Prostate gland (tissue), 2 donors: ENCODE measurements at regions not wholly inside any gene's neighbourhood (a gene's known extent, or its start where the extent isn't known, plus 50 kb on each side); places are given as distances from the start of the nearest gene placed in this dataset.

Experiments used
- CTCF ChIP-seq, 4 experiments: fragments of 200-600 bp in 2 of 4; fragments of 450-650 bp in 2 of 4; sonication (generic) in 2 of 4; IDR thresholded peaks; 1 replicate in 3 of 4; 2 replicates in 1 of 4; pipeline ENCODE4 v1.5.1; 2016 to 2019; ENCODE audit warnings: antibody characterized with exemption in 4 of 4, mild to moderate bottlenecking in 2 of 4, moderate library complexity in 2 of 4
- POLR2A ChIP-seq: fragments of 450-650 bp; IDR thresholded peaks from one replicate; pipeline ENCODE4 v1.6.1; 2016; ENCODE audit warnings: antibody characterized with exemption, mild to moderate bottlenecking

DNA sequence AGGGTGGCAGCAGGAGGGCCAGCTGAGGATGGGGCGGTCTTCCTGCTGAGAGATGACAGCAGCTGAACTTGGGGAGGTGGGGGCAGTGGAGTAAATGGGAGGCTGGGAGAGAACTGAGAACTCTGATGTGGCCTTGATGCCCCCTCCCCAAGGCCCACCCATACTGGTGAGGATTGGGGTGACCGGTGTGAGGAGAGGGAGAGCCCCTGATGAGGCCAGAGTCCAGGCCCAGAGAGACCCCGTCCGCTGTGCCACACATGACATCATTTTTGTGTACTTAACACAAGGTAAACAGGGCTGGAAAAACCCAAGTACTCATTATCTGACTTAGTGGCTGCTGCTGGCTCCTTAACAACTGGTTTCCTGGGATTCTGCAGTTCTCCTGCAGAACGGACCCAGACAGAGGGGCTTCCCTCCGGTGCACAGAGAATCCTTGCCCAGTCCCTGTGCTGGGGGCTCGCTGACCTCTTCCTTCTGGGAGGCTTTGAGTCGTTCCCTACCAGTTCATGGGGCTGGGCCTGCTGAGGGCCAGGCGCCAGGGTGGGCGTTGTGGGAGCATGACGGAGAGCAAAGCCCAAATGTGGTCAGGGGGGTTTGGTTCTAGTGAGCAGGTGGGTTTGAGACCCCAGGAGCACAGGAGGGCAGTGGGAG, 207.6 kb downstream of the RAB11FIP4 start:
- TF ChIP-seq CTCF (IDR thresholded peaks at IDR 0.05): no peak
- TF ChIP-seq POLR2A: no peak
